Skeletal muscle satellite cell (primary cell): ENCODE measurements at regions not wholly inside any gene's neighbourhood (a gene's known extent, or its start where the extent isn't known, plus 50 kb on each side); places are given as distances from the start of the nearest gene placed in this dataset.
A peak's percentile ranks its signal among the peaks of the same experiment; 100 is the strongest.

Source experiments
- H3K27me3 ChIP-seq: 2 replicates; pipeline ENCODE4 v1.7.0; 2013; ENCODE audit warnings: low read length; ENCODE audit not compliant: control insufficient read depth, insufficient read depth
- H3K36me3 ChIP-seq: 2 replicates; pipeline ENCODE4 v1.7.0; 2013; ENCODE audit warnings: mild to moderate bottlenecking, control low read depth, low read length; ENCODE audit not compliant: insufficient read depth
- H3K4me1 ChIP-seq: 2 replicates; pipeline ENCODE4 v1.7.0; 2013; ENCODE audit warnings: low read length; ENCODE audit not compliant: control insufficient read depth, insufficient read depth
- H3K4me2 ChIP-seq: 2 replicates; pipeline ENCODE4 v1.7.0; 2013; ENCODE audit warnings: mild to moderate bottlenecking, low read length
- H3K4me3 ChIP-seq: 2 replicates; pipeline ENCODE4 v1.7.0; 2013; ENCODE audit warnings: low read length
- H3K9ac ChIP-seq: 2 replicates; pipeline ENCODE4 v1.7.0; 2013; ENCODE audit warnings: mild to moderate bottlenecking, low read depth, low read length, moderate library complexity
- H3K9me3 ChIP-seq: replicated peaks from 2 replicates; pipeline ENCODE4 v1.7.0; 2013; ENCODE audit warnings: mild to moderate bottlenecking, control low read depth, low read length

DNA sequence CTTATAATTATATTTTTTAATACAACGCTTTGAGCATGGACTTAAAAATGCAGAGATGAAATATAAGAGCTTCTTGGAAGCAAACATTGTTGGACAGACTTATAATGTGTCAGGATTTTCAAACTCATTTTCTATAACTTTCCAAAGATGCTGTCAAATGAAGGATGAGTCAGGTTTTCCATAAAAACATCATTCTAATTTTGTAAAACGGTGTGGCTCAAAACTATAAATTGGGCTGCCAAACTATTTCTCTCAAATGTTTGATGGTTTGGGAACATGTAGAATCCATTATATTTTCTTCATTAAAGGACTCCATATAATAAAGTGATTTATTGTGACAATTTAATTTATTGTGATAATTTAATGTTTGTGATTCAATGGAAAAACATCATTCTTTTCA, 511.2 kb downstream of the USP25 start:
- no peak overlapping the region for H3K4me3 ChIP-seq

DNA sequence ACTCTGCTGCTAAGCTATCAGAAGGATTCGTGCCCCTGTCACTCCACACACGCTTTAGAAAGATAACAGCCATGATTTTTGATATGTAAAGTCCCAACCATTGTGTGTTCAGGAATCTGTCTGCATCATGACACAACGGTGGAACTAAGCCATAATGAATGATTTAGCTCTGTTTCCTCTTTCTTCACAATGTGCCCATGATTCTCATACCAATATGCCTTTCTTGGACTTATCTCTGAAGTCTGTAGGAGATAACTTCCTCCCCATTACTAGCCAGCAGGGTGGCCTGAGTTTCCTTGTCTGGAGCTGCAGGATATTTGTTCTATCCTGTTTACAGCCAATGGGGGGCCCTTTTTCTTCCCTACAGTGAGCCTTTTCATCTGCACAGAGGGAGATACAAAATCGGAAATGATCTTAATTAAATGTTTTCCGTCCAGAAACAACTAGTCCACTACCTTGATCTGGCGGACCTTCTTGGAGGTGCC, 511.7 kb downstream of the USP25 start:
- Histone ChIP-seq H3K4me1 (no peaks in the 10 kb centered on the region), H3K9me3 (no peaks in the 10 kb centered on the region), H3K9ac (no peak overlapping the region), H3K27me3 (no peaks in the 10 kb centered on the region), H3K36me3 (no peaks in the 10 kb centered on the region), H3K4me2 (no peak overlapping the region), H3K4me3 (no peak overlapping the region)

More for the DNA sequence above, 511.2 kb downstream of the USP25 start:
- H3K4me2 ChIP-seq = no peak overlapping the region
- H3K9ac ChIP-seq = no peak overlapping the region
- no peaks in the 10 kb centered on the region for H3K9me3 ChIP-seq
- no peaks in the 10 kb centered on the region for H3K36me3 ChIP-seq
- H3K27me3 ChIP-seq = no peaks in the 10 kb centered on the region
- H3K4me1 ChIP-seq = no peaks in the 10 kb centered on the region

DNA sequence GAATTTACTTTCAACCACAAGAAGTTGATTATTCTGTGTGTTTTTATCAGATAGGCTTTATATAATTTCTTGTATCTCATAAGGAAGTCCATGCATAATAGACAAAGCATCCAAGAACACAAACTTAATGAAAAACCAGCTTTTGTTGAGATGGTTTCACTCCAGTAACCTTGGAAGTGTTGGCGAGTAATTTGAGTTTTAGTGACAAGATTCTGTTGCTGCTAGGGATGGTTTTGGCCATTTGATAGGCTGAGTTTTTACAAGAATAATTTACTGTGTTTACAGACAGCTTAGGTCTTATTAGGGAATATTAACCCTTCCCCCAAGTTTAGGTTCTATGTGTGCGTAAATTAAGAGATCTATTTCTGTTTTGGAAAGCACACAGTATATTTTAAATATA, 513.6 kb downstream of the USP25 start:
- no peak overlapping the region for H3K4me3 ChIP-seq
- no peak overlapping the region for H3K9ac ChIP-seq
- H3K4me1 ChIP-seq = no peaks in the 10 kb centered on the region
- H3K36me3 ChIP-seq = no peaks in the 10 kb centered on the region
- no peaks in the 10 kb centered on the region for H3K9me3 ChIP-seq
- H3K27me3 ChIP-seq = no peaks in the 10 kb centered on the region
- no peak overlapping the region for H3K4me2 ChIP-seq

DNA sequence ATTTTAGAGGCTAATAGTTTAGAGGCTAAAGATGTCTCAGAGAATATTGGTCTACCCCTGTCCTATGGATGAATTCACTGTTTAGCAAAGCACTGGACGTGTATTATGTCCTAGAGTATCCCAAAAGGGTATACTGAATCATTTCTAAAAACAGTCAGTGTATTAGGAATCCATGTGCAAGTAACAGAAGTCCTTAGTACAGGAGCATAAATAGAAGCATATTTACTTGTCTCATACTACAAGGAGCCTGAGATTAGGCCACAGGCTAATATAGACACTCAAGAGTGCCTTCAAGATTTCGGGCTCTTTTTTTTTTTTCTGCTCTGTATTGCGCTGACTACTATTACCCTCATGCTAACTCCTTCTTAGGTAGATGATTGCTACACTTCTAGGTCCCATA, 518.9 kb downstream of the USP25 start:
- H3K9me3 ChIP-seq = no peaks in the 10 kb centered on the region
- no peak overlapping the region for H3K4me3 ChIP-seq
- H3K9ac ChIP-seq = no peak overlapping the region
- no peaks in the 10 kb centered on the region for H3K27me3 ChIP-seq
- H3K36me3 ChIP-seq = no peaks in the 10 kb centered on the region
- H3K4me1 ChIP-seq = no peaks in the 10 kb centered on the region
- H3K4me2 ChIP-seq = no peak overlapping the region

DNA sequence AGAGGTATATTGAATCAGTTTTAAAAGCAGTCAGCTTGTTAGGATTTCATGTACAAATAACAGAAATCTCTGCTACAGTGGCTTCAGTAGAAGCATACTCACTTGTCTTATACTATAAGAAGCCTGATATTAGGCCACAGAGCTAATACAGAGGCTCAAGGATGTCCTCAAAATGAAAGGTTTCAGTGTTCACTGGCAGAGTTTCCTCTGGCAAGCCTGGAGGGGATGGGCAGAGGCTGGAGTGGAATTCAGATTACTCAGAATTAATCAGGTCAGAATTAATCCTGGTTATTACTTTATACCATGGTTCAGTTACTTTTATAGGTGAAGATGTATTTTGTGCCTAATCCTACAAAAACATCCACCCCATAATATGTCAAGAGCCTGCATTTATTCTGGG, 520.5 kb downstream of the USP25 start:
- Histone ChIP-seq H3K9ac (no peak overlapping the region), H3K4me2 (no peak overlapping the region), H3K4me3 (no peak overlapping the region), H3K36me3 (no peaks in the 10 kb centered on the region), H3K9me3 (no peaks in the 10 kb centered on the region), H3K27me3 (no peaks in the 10 kb centered on the region), H3K4me1 (no peaks in the 10 kb centered on the region)

DNA sequence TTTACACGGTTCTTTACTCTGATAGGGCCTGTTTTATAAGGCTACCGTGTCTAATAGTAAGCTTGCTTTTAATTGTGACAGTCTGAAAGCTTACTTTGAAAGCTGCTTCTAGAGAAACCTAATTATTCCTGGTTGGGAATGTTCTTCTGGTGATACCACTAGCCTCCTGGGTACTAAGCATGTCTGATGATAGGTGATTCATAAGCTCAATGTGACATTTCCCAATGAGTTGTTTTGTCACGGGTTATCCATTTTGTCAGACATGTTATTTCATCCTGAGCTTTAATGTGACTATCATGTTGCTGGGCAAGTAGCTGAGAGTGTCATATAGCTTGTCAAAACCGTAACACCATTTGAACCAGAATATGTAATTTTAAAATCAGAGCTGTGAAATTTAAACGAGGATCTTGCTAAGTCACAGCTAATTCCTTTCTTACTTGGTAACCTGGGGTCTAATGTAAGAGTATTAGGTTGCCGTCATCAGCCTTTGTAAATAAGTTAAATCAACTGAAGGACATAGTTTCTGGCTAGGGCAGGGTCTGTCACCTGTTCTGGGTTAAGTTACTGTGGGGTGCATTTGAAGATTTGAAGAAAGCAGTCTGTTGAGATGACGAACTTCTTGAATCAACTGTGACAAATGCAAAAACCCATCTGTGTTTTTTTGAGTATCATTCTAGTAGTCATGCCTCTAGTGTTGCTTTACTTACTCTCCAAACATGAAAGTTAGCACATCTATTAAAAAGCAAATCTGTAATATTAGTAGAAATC, 529.2 kb downstream of the USP25 start:
- Histone ChIP-seq H3K9me3 (no peaks in the 10 kb centered on the region), H3K4me1 (peaks cover 5% of the 10 kb centered on the region), H3K36me3 (no peaks in the 10 kb centered on the region), H3K9ac (no peak overlapping the region), H3K4me3 (no peak overlapping the region), H3K27me3 (no peaks in the 10 kb centered on the region), H3K4me2 (no peak overlapping the region)

DNA sequence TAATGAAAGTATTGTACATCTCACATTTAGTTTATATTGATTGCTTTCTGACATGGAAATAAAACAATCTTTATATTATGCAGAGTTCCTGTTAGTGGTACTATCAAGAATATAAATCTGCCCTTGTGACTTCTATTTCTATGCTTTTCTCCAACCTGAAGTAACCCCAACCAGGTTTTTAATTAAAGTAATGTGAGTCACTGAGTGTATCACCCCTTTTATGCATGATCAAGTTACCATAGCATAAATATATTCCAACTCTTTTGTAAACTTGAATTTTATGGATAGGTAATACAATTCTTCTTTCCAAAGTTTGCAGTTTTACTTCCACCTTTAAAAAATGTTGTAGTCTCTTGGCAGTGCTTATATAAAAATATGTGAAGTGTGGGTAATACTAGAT, 532.3 kb downstream of the USP25 start:
- Histone ChIP-seq H3K9me3 (no peaks in the 10 kb centered on the region), H3K4me3 (no peak overlapping the region), H3K9ac (no peak overlapping the region), H3K36me3 (no peaks in the 10 kb centered on the region), H3K4me1 (peaks cover 5% of the 10 kb centered on the region), H3K4me2 (no peak overlapping the region), H3K27me3 (no peaks in the 10 kb centered on the region)

DNA sequence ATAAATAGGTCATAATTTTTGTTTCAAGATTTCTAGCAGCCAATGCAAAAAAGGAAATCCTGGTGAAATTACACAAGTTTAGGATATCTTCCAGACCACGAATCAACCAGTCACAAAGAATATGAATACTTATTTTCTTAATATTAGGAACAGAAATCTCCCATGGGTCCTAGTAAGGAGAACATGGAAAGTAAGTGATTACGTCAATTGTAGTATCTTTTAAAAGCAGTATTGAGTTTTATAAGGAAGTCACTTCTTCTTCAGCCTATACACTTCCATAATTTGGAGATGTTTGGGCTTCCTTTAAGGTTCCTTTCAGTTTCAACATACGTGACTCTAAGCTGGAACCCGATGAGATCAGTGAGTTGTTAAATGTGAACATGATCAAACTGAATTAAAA, 534.5 kb downstream of the USP25 start:
- no peaks in the 10 kb centered on the region for H3K9me3 ChIP-seq
- no peaks in the 10 kb centered on the region for H3K36me3 ChIP-seq
- H3K4me1 ChIP-seq = no peaks in the 10 kb centered on the region
- H3K4me3 ChIP-seq = no peak overlapping the region
- no peak overlapping the region for H3K4me2 ChIP-seq
- no peaks in the 10 kb centered on the region for H3K27me3 ChIP-seq
- no peak overlapping the region for H3K9ac ChIP-seq

DNA sequence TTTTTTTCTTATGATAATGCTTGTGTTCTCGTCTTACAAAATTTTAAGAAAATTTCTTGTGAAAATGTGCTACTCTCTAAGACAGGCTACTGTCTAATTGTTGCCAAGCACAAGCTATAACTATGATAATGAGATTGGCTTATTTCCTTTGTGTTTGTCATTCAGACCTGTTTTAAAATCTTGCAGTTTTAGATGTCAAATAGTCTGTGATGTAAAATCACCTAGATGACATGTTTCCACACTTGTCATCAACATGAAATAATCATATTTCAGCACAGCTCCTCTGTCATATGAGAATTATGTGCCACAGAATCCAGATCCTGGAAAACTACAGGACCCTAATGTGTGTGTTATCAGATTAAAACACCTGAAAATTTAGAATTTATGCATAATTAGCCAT, 539.7 kb downstream of the USP25 start:
- Histone ChIP-seq H3K4me3 (no peak overlapping the region), H3K9ac (no peak overlapping the region), H3K9me3 (no peaks in the 10 kb centered on the region), H3K36me3 (no peaks in the 10 kb centered on the region), H3K27me3 (no peaks in the 10 kb centered on the region), H3K4me2 (no peak overlapping the region), H3K4me1 (no peaks in the 10 kb centered on the region)

DNA sequence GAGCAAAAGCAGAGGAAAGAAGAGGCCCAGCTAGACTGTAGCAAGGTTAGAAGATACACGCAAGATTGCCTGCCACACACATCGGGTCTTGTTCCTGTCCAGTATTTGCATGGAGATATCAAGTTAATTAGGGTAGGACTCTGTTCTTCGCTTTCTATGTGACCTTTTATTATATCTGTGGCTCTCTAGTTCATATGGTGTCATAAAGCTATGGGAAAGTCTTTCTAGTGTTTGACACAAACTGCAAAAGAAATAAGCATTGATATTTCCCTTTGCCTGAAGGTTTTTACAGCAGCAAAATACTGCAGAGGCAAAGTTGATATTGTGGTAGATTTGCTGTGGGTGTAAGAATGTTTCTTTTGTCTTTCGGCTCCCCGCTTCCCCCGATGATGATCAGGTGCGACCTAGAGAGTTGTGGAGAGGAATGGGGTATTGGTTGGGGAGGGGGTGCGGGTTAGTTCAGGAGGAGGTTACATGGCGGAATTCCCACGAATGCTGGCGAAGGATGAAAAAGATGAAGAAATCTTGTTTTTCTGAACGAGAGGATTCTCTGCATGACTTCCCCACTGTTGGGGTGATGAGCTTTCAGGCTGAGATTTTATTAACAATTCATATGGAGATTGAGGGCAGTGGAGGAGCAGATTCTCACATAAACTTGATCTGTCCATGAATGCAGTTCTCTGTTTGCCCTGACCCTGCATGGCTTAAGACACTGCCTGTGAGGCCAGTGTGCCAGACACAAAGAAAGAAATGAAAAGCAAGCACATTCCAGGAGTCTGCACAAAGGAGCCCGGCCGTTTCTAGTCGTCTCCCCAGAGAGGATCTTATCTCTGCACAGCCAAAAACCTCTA, 550.2 kb downstream of the USP25 start:
- Histone ChIP-seq H3K27me3 (no peaks in the 10 kb centered on the region), H3K4me1 (peaks cover 16% of the 10 kb centered on the region), H3K9me3 (no peaks in the 10 kb centered on the region), H3K9ac (peak overlapping the region; percentile 25), H3K4me3 (peak overlapping the region; percentile 30), H3K36me3 (no peaks in the 10 kb centered on the region), H3K4me2 (peak overlapping the region; percentile 76)

DNA sequence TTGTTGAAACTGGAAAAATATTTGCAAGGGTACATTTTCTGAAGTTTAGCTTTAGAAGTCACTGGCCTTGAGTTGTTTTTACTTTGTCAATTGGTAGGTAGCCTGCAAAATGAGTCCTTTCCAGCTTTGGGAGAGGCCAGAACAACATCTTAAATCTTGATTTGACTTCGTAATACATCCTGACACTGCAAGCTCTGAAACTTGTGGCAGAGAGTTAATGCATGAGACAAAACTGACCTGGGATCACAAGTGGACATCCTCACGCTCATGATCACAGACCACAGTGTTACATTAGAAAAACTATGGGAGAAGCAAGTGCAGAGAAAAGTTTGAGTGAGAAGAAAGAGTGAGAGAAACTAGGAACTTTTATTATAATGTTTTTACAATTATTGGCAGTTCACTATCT, 550.9 kb downstream of the USP25 start:
- Histone ChIP-seq H3K4me3 (peak overlapping the region; percentile 30), H3K9ac (peak overlapping the region; percentile 25), H3K36me3 (no peaks in the 10 kb centered on the region), H3K4me2 (peak overlapping the region; percentile 76), H3K27me3 (no peaks in the 10 kb centered on the region), H3K9me3 (no peaks in the 10 kb centered on the region), H3K4me1 (peaks cover 16% of the 10 kb centered on the region)
